Liver (tissue), 8 donors: ENCODE measurements at regions not wholly inside any gene's neighbourhood (a gene's known extent, or its start where the extent isn't known, plus 50 kb on each side); places are given as distances from the start of the nearest gene placed in this dataset.

Experiments used
- DNase-seq: peaks from one replicate; pipeline ENCODE4 v3.0.0-alpha.2; 2017; ENCODE audit warnings: low spot score
- H3K27ac ChIP-seq, 2 donors: one replicate each; pipeline ENCODE4 v1.7.0; 2013; ENCODE audit warnings: inconsistent platforms in 2 of 2, low read length in 2 of 2, control low read depth in 1 of 2, low read depth in 1 of 2, mild to moderate bottlenecking in 1 of 2
- H3K27me3 ChIP-seq, 4 donors: one replicate each; pipeline versions ENCODE4 v1.6.1 to v1.7.0; 2013; ENCODE audit warnings: low read length in 3 of 4, inconsistent platforms in 1 of 4, mild to moderate bottlenecking in 1 of 4, moderate library complexity in 1 of 4; ENCODE audit not compliant: control insufficient read depth in 4 of 4, insufficient read depth in 4 of 4
- H3K36me3 ChIP-seq, 4 donors: one replicate each; pipeline versions ENCODE4 v1.6.1 to v1.7.0; 2013; ENCODE audit warnings: low read length in 3 of 4, mild to moderate bottlenecking in 3 of 4, low read depth in 1 of 4, moderate library complexity in 1 of 4; ENCODE audit not compliant: control insufficient read depth in 4 of 4, insufficient read depth in 3 of 4
- H3K4me1 ChIP-seq, 4 donors: one replicate each; pipeline versions ENCODE4 v1.6.1 to v1.7.0; 2013; ENCODE audit warnings: low read length in 3 of 4, mild to moderate bottlenecking in 3 of 4, moderate library complexity in 1 of 4; ENCODE audit not compliant: control insufficient read depth in 4 of 4, insufficient read depth in 4 of 4
- H3K4me3 ChIP-seq, 3 donors: one replicate each; pipeline versions ENCODE4 v1.6.1 to v1.7.0; 2013; ENCODE audit warnings: low read length in 3 of 3, control low read depth in 1 of 3, low read depth in 1 of 3, mild to moderate bottlenecking in 1 of 3
- H3K9ac ChIP-seq, 2 donors: one replicate each; pipeline ENCODE4 v1.7.0; 2013; ENCODE audit warnings: low read length in 2 of 2, mild to moderate bottlenecking in 2 of 2, moderate library complexity in 2 of 2, control low read depth in 1 of 2, low read depth in 1 of 2
- H3K9me3 ChIP-seq, 4 donors: one replicate each; pipeline versions ENCODE4 v1.6.1 to v1.7.0; 2013; ENCODE audit warnings: low read length in 3 of 4; ENCODE audit not compliant: control insufficient read depth in 4 of 4
- EGR1 ChIP-seq, 2 donors: IDR thresholded peaks; 2 replicates each; pipeline ENCODE4 v1.6.1; 2016 to 2018; ENCODE audit warnings: antibody characterized with exemption in 2 of 2, low read depth in 2 of 2
- FOXA1 ChIP-seq: IDR thresholded peaks from 2 replicates; pipeline ENCODE4 v1.6.1; 2016; ENCODE audit warnings: antibody characterized with exemption
- FOXA2 ChIP-seq: IDR thresholded peaks from 2 replicates; pipeline ENCODE4 v1.6.1; 2016; ENCODE audit warnings: antibody characterized with exemption
- GABPA ChIP-seq, 2 donors: IDR thresholded peaks in 1 of 2; conservative IDR thresholded peaks in 1 of 2; 2 replicates each; pipeline ENCODE4 v1.6.1; 2016; ENCODE audit warnings: antibody characterized with exemption in 2 of 2, mild to moderate bottlenecking in 1 of 2, moderate library complexity in 1 of 2
- HNF4A ChIP-seq, 2 donors: conservative IDR thresholded peaks; 2 replicates each; pipeline ENCODE4 v1.6.1; 2016; ENCODE audit warnings: antibody characterized with exemption in 2 of 2, mild to moderate bottlenecking in 2 of 2
- HNF4G ChIP-seq: IDR thresholded peaks from 2 replicates; pipeline ENCODE4 v1.6.1; 2016; ENCODE audit warnings: antibody characterized with exemption
- JUND ChIP-seq, 2 donors: IDR thresholded peaks; 2 replicates each; pipeline ENCODE4 v1.6.1; 2016; ENCODE audit warnings: antibody characterized with exemption in 2 of 2
- NR2F2 ChIP-seq: IDR thresholded peaks from 2 replicates; pipeline ENCODE4 v1.6.1; 2016; ENCODE audit warnings: antibody characterized with exemption
- RAD21 ChIP-seq, 2 donors: IDR thresholded peaks; 2 replicates each; pipeline ENCODE4 v1.6.1; 2016; ENCODE audit warnings: antibody characterized with exemption in 2 of 2, mild to moderate bottlenecking in 2 of 2
- RXRA ChIP-seq, 2 donors: IDR thresholded peaks; 2 replicates each; pipeline ENCODE4 v1.6.1; 2017 to 2018; ENCODE audit warnings: antibody characterized with exemption in 2 of 2, mild to moderate bottlenecking in 1 of 2
- SP1 ChIP-seq: IDR thresholded peaks from 2 replicates; pipeline ENCODE4 v1.6.1; 2018; ENCODE audit warnings: antibody characterized with exemption, mild to moderate bottlenecking
- TAF1 ChIP-seq: conservative IDR thresholded peaks from 2 replicates; pipeline ENCODE4 v1.6.1; 2016; ENCODE audit warnings: antibody characterized with exemption, mild to moderate bottlenecking
- YY1 ChIP-seq: IDR thresholded peaks from 2 replicates; pipeline ENCODE4 v1.6.1; 2016; ENCODE audit warnings: antibody characterized with exemption, mild to moderate bottlenecking
- WGBS: extraction: QIAGEN DNeasy Blood & Tissue Kit; methylation state at CpG from one replicate; pipeline ENCODE4 v1.1.7; 2013; 5-methylcytosine and 5-hydroxymethylcytosine counted together
- TF ChIP-seq, protein P1 (sequence below): IDR thresholded peaks from 2 replicates; pipeline ENCODE4 v1.6.1; 2016; ENCODE audit warnings: antibody characterized with exemption
- TF ChIP-seq, protein P2 (sequence below): IDR thresholded peaks from 2 replicates; pipeline ENCODE4 v1.6.1; 2016; ENCODE audit warnings: antibody characterized with exemption
- TF ChIP-seq, protein P3 (sequence below): fragments of 150-350 bp; IDR thresholded peaks from 2 replicates; pipeline ENCODE4 v1.5.1; 2017; ENCODE audit warnings: improper control_type of control experiment, low read depth, low read length; ENCODE audit not compliant: missing input control
- TF ChIP-seq, protein P4 (sequence below): IDR thresholded peaks from 2 replicates; pipeline ENCODE4 v1.6.1; 2016; ENCODE audit warnings: antibody characterized with exemption, mild to moderate bottlenecking
- TF ChIP-seq, protein P5 (sequence below): IDR thresholded peaks from 2 replicates; pipeline ENCODE4 v1.6.1; 2016; ENCODE audit warnings: antibody characterized with exemption
- donor health status: healthy.
- donor health status: healthy.
- donor health status: healthy.
- donor health status: healthy.
- donor health status: healthy.

DNA sequence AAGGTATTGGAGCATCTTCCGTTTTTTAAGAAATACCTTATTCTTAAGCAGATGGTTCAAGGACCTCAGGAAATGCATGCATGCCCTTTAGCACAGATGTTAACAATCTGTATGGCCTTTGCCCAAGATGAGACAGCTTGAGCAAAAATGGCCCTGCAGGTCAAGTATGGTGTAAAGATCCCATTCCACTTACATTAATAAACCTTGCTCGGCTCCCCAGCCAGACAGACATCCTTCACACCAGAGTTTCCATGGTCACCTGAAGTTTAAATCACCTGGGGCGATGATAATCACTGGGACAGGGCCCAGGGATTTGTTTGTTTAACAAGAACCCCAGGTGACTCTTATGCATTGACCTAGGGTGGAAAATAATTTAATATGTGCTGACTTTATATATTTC lies 287.0 kb upstream of the NOCT start:
- H3K4me1 ChIP-seq, result no peaks in the 10 kb centered on the region
- H3K36me3 ChIP-seq, result no peaks in the 10 kb centered on the region
- peaks cover 0 to 3% (median 0%) of the 10 kb centered on the region in 4 donors for H3K27me3 ChIP-seq
- no peaks in the 10 kb centered on the region for H3K9me3 ChIP-seq
- H3K4me3 ChIP-seq, result no peak overlapping the region
- no peak for DNase-seq
- H3K9ac ChIP-seq, result no peak overlapping the region
- TF ChIP-seq HNF4A (conservative IDR thresholded peaks at IDR 0.05) (no peak), YY1 (no peak)
- H3K27ac ChIP-seq, result no peak overlapping the region
- 76% methylated on average over 3 of the region's 3 CpGs for WGBS

DNA sequence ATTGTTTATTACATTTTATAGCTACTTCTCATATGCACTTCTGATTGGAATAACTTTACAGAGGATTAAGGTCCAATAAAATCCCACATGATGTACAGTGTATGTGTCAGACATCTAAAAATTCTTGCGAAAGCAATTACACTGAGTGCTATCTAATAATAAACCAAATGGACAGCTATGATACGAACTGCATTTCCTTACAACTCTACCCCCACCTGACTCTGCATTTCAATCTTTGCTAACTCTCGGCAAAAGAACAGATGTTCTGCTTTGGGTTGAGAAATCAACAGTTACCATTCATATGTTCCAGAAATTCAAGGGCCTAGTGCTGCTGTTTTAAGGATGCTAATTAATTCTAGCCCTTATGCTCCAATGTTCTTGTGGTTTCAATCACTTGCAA lies 287.9 kb upstream of the NOCT start:
- no peaks in the 10 kb centered on the region for H3K9me3 ChIP-seq
- no peak overlapping the region for H3K27ac ChIP-seq
- TF ChIP-seq, protein P1, sequence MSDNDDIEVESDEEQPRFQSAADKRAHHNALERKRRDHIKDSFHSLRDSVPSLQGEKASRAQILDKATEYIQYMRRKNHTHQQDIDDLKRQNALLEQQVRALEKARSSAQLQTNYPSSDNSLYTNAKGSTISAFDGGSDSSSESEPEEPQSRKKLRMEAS, result no peak
- TF ChIP-seq FOXA2, result no peak
- TF ChIP-seq HNF4A (conservative IDR thresholded peaks at IDR 0.05), result no peak
- no peak for TF ChIP-seq JUND (IDR thresholded peaks at IDR 0.05)
- TF ChIP-seq RAD21 (IDR thresholded peaks at IDR 0.05), result no peak
- TF ChIP-seq, protein P2, sequence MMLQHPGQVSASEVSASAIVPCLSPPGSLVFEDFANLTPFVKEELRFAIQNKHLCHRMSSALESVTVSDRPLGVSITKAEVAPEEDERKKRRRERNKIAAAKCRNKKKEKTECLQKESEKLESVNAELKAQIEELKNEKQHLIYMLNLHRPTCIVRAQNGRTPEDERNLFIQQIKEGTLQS, result no peak
- no peak for TF ChIP-seq EGR1 (IDR thresholded peaks at IDR 0.05; ENCODE audit: low read depth in 2 of 2)
- TF ChIP-seq, protein P3, sequence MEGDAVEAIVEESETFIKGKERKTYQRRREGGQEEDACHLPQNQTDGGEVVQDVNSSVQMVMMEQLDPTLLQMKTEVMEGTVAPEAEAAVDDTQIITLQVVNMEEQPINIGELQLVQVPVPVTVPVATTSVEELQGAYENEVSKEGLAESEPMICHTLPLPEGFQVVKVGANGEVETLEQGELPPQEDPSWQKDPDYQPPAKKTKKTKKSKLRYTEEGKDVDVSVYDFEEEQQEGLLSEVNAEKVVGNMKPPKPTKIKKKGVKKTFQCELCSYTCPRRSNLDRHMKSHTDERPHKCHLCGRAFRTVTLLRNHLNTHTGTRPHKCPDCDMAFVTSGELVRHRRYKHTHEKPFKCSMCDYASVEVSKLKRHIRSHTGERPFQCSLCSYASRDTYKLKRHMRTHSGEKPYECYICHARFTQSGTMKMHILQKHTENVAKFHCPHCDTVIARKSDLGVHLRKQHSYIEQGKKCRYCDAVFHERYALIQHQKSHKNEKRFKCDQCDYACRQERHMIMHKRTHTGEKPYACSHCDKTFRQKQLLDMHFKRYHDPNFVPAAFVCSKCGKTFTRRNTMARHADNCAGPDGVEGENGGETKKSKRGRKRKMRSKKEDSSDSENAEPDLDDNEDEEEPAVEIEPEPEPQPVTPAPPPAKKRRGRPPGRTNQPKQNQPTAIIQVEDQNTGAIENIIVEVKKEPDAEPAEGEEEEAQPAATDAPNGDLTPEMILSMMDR, result no peak
- TF ChIP-seq, protein P4, sequence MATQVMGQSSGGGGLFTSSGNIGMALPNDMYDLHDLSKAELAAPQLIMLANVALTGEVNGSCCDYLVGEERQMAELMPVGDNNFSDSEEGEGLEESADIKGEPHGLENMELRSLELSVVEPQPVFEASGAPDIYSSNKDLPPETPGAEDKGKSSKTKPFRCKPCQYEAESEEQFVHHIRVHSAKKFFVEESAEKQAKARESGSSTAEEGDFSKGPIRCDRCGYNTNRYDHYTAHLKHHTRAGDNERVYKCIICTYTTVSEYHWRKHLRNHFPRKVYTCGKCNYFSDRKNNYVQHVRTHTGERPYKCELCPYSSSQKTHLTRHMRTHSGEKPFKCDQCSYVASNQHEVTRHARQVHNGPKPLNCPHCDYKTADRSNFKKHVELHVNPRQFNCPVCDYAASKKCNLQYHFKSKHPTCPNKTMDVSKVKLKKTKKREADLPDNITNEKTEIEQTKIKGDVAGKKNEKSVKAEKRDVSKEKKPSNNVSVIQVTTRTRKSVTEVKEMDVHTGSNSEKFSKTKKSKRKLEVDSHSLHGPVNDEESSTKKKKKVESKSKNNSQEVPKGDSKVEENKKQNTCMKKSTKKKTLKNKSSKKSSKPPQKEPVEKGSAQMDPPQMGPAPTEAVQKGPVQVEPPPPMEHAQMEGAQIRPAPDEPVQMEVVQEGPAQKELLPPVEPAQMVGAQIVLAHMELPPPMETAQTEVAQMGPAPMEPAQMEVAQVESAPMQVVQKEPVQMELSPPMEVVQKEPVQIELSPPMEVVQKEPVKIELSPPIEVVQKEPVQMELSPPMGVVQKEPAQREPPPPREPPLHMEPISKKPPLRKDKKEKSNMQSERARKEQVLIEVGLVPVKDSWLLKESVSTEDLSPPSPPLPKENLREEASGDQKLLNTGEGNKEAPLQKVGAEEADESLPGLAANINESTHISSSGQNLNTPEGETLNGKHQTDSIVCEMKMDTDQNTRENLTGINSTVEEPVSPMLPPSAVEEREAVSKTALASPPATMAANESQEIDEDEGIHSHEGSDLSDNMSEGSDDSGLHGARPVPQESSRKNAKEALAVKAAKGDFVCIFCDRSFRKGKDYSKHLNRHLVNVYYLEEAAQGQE, result no peak
- TF ChIP-seq, protein P5, sequence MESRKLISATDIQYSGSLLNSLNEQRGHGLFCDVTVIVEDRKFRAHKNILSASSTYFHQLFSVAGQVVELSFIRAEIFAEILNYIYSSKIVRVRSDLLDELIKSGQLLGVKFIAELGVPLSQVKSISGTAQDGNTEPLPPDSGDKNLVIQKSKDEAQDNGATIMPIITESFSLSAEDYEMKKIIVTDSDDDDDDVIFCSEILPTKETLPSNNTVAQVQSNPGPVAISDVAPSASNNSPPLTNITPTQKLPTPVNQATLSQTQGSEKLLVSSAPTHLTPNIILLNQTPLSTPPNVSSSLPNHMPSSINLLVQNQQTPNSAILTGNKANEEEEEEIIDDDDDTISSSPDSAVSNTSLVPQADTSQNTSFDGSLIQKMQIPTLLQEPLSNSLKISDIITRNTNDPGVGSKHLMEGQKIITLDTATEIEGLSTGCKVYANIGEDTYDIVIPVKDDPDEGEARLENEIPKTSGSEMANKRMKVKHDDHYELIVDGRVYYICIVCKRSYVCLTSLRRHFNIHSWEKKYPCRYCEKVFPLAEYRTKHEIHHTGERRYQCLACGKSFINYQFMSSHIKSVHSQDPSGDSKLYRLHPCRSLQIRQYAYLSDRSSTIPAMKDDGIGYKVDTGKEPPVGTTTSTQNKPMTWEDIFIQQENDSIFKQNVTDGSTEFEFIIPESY, result no peak
- no peak for TF ChIP-seq FOXA1
- no peak for TF ChIP-seq TAF1
- no peak for TF ChIP-seq SP1
- TF ChIP-seq NR2F2, result no peak
- no peak for TF ChIP-seq GABPA (IDR thresholded peaks at IDR 0.05 in 1 of 2, conservative IDR thresholded peaks at IDR 0.05 in 1 of 2)
- no peak for TF ChIP-seq RXRA (IDR thresholded peaks at IDR 0.05)
- no peak for TF ChIP-seq YY1
- TF ChIP-seq HNF4G, result no peak
- no peak for DNase-seq
- no peak overlapping the region for H3K9ac ChIP-seq
- WGBS, result 85% methylated on average over 3 of the region's 3 CpGs
- no peak overlapping the region for H3K4me3 ChIP-seq
- H3K4me1 ChIP-seq, result no peaks in the 10 kb centered on the region
- peaks cover 0 to 3% (median 0%) of the 10 kb centered on the region in 4 donors for H3K27me3 ChIP-seq
- H3K36me3 ChIP-seq, result no peaks in the 10 kb centered on the region
